Germinal center (tissue), 1 donor: ENCODE measurements at regions not wholly inside any gene's neighbourhood (a gene's known extent, or its start where the extent isn't known, plus 50 kb on each side); places are given as distances from the start of the nearest gene placed in this dataset.

ENCODE experiments used
- DNase-seq: peaks from one replicate; pipeline ENCODE4 v3.0.0; 2012; ENCODE audit warnings: mixed read lengths, low spot score

GRCh38 chr2:2524348-2524941 lies 193.4 kb upstream of the MYT1L start:
- DNase-seq = no peak

- DNase-seq = no peak
Observed at GRCh38 chr2:2523461-2524347, 192.6 kb upstream of the MYT1L start.

GRCh38 chr2:2520401-2520811 lies 189.3 kb upstream of the MYT1L start:
- no peak for DNase-seq

- no peak for DNase-seq
Observed at GRCh38 chr2:2519381-2519780, 188.3 kb upstream of the MYT1L start.

- DNase-seq = no peak
Observed at GRCh38 chr2:2517399-2517798, 186.3 kb upstream of the MYT1L start.

GRCh38 chr2:2516386-2516785 lies 185.3 kb upstream of the MYT1L start:
- DNase-seq = no peak

GRCh38 chr2:2512931-2513330 lies 181.9 kb upstream of the MYT1L start:
- DNase-seq = no peak

- no peak for DNase-seq
Observed at GRCh38 chr2:2507417-2507997, 176.4 kb upstream of the MYT1L start.

- no peak for DNase-seq
Observed at GRCh38 chr2:2506536-2506935, 175.5 kb upstream of the MYT1L start.

- no peak for DNase-seq
Observed at GRCh38 chr2:2505604-2506003, 174.5 kb upstream of the MYT1L start.

- DNase-seq = no peak
Observed at GRCh38 chr2:2503864-2504418, 172.9 kb upstream of the MYT1L start.

GRCh38 chr2:2502201-2502549 lies 171.1 kb upstream of the MYT1L start:
- DNase-seq = no peak

- DNase-seq = no peak
Observed at GRCh38 chr2:2501454-2502200, 170.6 kb upstream of the MYT1L start.

- DNase-seq = no peak
Observed at GRCh38 chr2:2495606-2496005, 164.5 kb upstream of the MYT1L start.

GRCh38 chr2:2493496-2493895 lies 162.4 kb upstream of the MYT1L start:
- no peak for DNase-seq

- no peak for DNase-seq
Observed at GRCh38 chr2:2492800-2493199, 161.7 kb upstream of the MYT1L start.

- no peak for DNase-seq
Observed at GRCh38 chr2:2491964-2492363, 160.9 kb upstream of the MYT1L start.

- DNase-seq = no peak
Observed at GRCh38 chr2:2484301-2484700, 153.2 kb upstream of the MYT1L start.

GRCh38 chr2:2482851-2483250 lies 151.8 kb upstream of the MYT1L start:
- no peak for DNase-seq

GRCh38 chr2:2472881-2473280 lies 141.8 kb upstream of the MYT1L start:
- no peak for DNase-seq

- no peak for DNase-seq
Observed at GRCh38 chr2:2472044-2472443, 141.0 kb upstream of the MYT1L start.

- no peak for DNase-seq
Observed at GRCh38 chr2:2466534-2466933, 135.5 kb upstream of the MYT1L start.
